WTC11 (cell line): ENCODE measurements at regions not wholly inside any gene's neighbourhood (a gene's known extent, or its start where the extent isn't known, plus 50 kb on each side); places are given as distances from the start of the nearest gene placed in this dataset.

Experiments
- ATAC-seq: fragments of 200-7000 bp; cut with Tn5 transposase; 2 replicates; pipeline ENCODE4 v1.10.0; 2021; ENCODE audit warnings: mild to moderate bottlenecking, moderate library complexity
- CTCF ChIA-PET: fragments of 300-600 bp; sonication (Branson Sonifier 250); formaldehyde crosslinking; loops from one replicate; lab custom pipeline; 2021; ENCODE audit warnings: antibody characterized with exemption; lab: Charles Lee
- POLR2A ChIA-PET: fragments of 350-600 bp; sonication (Branson Sonifier 250); formaldehyde crosslinking; loops from one replicate; lab custom pipeline; 2021; ENCODE audit warnings: antibody characterized with exemption; lab: Charles Lee
- DNase-seq: peaks from one replicate; pipeline ENCODE4 v3.0.0; 2021; ENCODE audit warnings: low spot score
- H3K27ac Mint-ChIP-seq: 2 replicates; pipeline ENCODE4 v1.8.0; 2021; ENCODE audit warnings: mixed read lengths
- H3K27me3 Mint-ChIP-seq: 2 replicates; pipeline ENCODE4 v1.8.0; 2021; ENCODE audit warnings: low read depth, mild to moderate bottlenecking, moderate library complexity, mixed read lengths
- H3K36me3 Mint-ChIP-seq: 2 replicates; pipeline ENCODE4 v1.8.0; 2021; ENCODE audit warnings: mixed read lengths
- H3K4me1 Mint-ChIP-seq: 2 replicates; pipeline ENCODE4 v1.8.0; 2022; ENCODE audit warnings: mixed read lengths
- H3K4me3 Mint-ChIP-seq: 2 replicates; pipeline ENCODE4 v1.8.0; 2021; ENCODE audit warnings: mild to moderate bottlenecking, moderate library complexity, mixed read lengths
- H3K9me3 Mint-ChIP-seq: 2 replicates; pipeline ENCODE4 v1.8.0; 2021; ENCODE audit warnings: mixed read lengths
- AFF4 ChIP-seq: sonication (generic); formaldehyde crosslinking; IDR thresholded peaks from 2 replicates; pipeline ENCODE4 v1.8.1; 2023; ENCODE audit warnings: mild to moderate bottlenecking, missing genetic modification reagents, borderline replicate concordance
- ELF4 ChIP-seq: sonication (generic); formaldehyde crosslinking; IDR thresholded peaks from 2 replicates; pipeline ENCODE4 v1.8.1; 2022; ENCODE audit warnings: low read depth, mild to moderate bottlenecking, moderate library complexity, missing genetic modification reagents
- FOXK1 ChIP-seq: sonication (generic); formaldehyde crosslinking; IDR thresholded peaks from 2 replicates; pipeline ENCODE4 v1.8.0; 2022; ENCODE audit warnings: mild to moderate bottlenecking, moderate library complexity, missing genetic modification reagents
- FOXP4 ChIP-seq: sonication (generic); formaldehyde crosslinking; IDR thresholded peaks from 2 replicates; pipeline ENCODE4 v1.8.0; 2022; ENCODE audit warnings: mild to moderate bottlenecking, missing genetic modification reagents
- GABPB1 ChIP-seq: sonication (generic); formaldehyde crosslinking; IDR thresholded peaks from 2 replicates; pipeline ENCODE4 v1.8.1; 2023; ENCODE audit warnings: mild to moderate bottlenecking, missing genetic modification reagents
- NFATC4 ChIP-seq: fragments of 250-450 bp; sonication (Bioruptor Pico); IDR thresholded peaks from 2 replicates; pipeline ENCODE4 v1.9.0; 2021; ENCODE audit warnings: mild to moderate bottlenecking
- NFYB ChIP-seq: sonication (generic); formaldehyde crosslinking; conservative IDR thresholded peaks from 2 replicates; pipeline ENCODE4 v1.8.0; 2022; ENCODE audit warnings: low read depth, missing genetic modification reagents
- NR1H2 ChIP-seq: sonication (generic); formaldehyde crosslinking; IDR thresholded peaks from 2 replicates; pipeline ENCODE4 v1.9.0; 2021; ENCODE audit warnings: mild to moderate bottlenecking, moderate library complexity, missing genetic modification reagents
- ZNF138 ChIP-seq: sonication (generic); formaldehyde crosslinking; conservative IDR thresholded peaks from 2 replicates; pipeline ENCODE4 v1.8.1; 2022; ENCODE audit warnings: mild to moderate bottlenecking, moderate library complexity, missing genetic modification reagents
- ZNF232 ChIP-seq: sonication (generic); formaldehyde crosslinking; IDR thresholded peaks from 2 replicates; pipeline ENCODE4 v1.8.0; 2022; ENCODE audit warnings: mild to moderate bottlenecking, missing genetic modification reagents
- TF ChIP-seq, protein P1 (sequence below): sonication (generic); formaldehyde crosslinking; conservative IDR thresholded peaks from 2 replicates; pipeline ENCODE4 v1.8.1; 2022; ENCODE audit warnings: mild to moderate bottlenecking, missing genetic modification reagents
- TF ChIP-seq, protein P2 (sequence below): fragments of 250-450 bp; sonication (Bioruptor Pico); IDR thresholded peaks from 2 replicates; pipeline ENCODE4 v1.9.0; 2021; ENCODE audit warnings: mild to moderate bottlenecking, borderline replicate concordance
- TF ChIP-seq, protein P3 (sequence below): sonication (generic); formaldehyde crosslinking; IDR thresholded peaks from 2 replicates; pipeline ENCODE4 v1.8.1; 2022; ENCODE audit warnings: mild to moderate bottlenecking, moderate library complexity, missing genetic modification reagents

DNA sequence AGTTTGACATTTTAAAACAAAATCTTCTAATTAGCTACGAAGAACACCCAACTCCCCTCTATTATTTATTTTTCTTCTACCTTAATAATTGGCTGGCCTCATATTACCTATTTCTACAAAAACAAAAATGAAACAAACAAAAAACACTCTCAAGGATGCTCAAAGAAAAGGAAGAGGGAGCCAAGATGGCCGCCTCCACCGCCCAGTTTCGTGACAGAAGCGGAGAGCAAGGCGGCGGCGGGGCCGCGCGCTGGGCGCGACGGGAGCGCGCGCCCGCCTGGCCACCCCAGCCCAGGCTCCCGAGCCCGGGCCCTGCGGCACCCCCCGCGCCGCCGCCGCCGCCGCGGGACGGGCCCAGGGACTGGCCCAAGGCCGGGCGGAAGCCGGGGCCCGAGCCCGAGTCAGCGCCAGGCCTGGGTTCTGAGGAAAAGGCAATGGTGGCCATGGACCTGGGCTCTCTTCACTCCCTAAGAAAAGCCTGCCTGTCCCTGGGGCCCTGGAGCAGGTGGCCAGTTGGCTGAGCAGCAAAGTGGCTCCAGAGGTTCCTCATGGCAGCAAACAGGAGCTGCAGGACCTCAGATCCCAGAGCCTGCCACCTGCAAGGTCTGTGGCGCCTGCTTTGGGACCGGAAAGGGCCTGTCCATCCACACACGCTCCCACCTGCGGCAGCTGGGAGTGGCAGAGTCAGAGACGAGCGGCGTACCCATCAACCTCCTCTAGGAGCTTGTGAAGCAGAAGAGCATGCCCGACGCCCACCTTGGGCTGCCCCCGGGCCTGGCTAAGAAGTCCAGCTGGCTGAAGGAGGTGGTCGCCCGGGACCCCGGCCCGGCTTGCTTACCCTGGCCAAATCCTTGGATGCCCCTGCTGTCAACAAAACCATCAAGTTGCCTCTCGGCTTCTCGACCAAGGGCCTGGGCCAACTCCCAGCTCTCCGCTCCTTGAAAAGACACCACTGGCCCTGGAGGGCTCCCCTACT lies 543.2 kb upstream of the CCDC179 start:
- ChIA-PET CTCF (interaction anchor here (0.9 kb wide), 1 partner anchor 290 kb away, joined by 3 read pairs; no protein-coding TSS in a partner anchor), POLR2A (no interaction called here)
- Mint-ChIP-seq H3K9me3 (peaks cover 31% of the 10 kb centered on the region), H3K27me3 (no peaks in the 10 kb centered on the region), H3K27ac (no peak overlapping the region), H3K4me3 (no peak overlapping the region), H3K4me1 (no peaks in the 10 kb centered on the region), H3K36me3 (peaks cover 27% of the 10 kb centered on the region)
- DNase-seq (no peak), ATAC-seq (no peak)
- TF ChIP-seq AFF4 (CRISPR knock-in tag) (no peak), ELF4 (CRISPR knock-in tag) (no peak), FOXK1 (CRISPR knock-in tag) (no peak)
- TF ChIP-seq, protein P1, sequence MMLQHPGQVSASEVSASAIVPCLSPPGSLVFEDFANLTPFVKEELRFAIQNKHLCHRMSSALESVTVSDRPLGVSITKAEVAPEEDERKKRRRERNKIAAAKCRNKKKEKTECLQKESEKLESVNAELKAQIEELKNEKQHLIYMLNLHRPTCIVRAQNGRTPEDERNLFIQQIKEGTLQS (CRISPR knock-in tag), result no peak

DNA sequence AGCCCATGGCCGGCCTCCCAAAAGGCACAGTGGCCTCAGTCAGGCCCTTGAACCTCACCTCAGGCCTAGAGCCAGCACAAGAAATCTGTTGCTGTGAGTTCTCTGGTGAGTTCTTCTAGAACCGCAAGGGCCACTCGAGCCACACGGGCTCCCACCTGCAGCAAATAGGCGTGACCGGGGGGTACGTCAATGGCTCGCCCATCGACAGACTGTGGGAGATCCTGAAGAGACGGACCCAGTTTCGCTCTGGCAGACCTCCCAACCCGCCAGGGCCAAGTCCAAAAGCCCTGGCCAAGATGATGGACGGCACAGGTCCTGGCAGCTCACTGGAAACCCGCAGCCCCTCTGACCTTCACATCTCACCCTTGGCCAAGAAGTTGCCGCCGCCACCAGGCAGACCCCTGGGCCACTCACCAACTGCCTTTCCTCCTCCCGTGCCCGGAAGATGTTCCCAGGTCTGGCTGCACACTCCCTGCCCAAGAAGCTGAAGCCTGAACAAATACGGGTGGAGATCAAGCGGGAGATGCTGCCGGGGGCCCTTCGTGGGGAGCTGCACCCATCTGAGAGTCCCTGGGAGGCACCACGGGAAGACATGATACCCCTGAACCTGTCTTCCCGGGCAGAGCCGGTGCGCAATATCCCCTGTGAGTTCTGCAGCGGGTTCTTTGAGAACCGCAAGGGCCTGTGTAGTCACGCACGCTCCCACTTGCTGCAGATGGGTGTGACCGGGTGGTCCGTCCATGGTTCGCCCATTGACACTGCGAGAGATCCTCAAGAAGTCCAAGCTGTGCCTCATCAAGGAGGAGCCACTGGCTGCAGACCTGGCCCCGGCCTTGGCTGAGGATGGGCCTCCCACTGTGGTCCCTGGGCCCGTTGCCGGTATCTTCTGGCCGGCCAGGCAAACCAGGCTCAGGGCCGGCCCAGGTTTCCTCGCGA lies 544.2 kb upstream of the CCDC179 start:
- Mint-ChIP-seq H3K9me3 (peaks cover 40% of the 10 kb centered on the region), H3K4me1 (no peaks in the 10 kb centered on the region), H3K4me3 (no peak overlapping the region), H3K36me3 (peaks cover 35% of the 10 kb centered on the region), H3K27me3 (peaks cover under 1% of the 10 kb centered on the region; the same call in 1 of the 2 replicates), H3K27ac (no peak overlapping the region)
- DNase-seq (peak; percentile 6), ATAC-seq (no peak)
- TF ChIP-seq NFYB (CRISPR knock-in tag) (no peak), NR1H2 (no peak), GABPB1 (CRISPR knock-in tag) (no peak)
- TF ChIP-seq, protein P2, sequence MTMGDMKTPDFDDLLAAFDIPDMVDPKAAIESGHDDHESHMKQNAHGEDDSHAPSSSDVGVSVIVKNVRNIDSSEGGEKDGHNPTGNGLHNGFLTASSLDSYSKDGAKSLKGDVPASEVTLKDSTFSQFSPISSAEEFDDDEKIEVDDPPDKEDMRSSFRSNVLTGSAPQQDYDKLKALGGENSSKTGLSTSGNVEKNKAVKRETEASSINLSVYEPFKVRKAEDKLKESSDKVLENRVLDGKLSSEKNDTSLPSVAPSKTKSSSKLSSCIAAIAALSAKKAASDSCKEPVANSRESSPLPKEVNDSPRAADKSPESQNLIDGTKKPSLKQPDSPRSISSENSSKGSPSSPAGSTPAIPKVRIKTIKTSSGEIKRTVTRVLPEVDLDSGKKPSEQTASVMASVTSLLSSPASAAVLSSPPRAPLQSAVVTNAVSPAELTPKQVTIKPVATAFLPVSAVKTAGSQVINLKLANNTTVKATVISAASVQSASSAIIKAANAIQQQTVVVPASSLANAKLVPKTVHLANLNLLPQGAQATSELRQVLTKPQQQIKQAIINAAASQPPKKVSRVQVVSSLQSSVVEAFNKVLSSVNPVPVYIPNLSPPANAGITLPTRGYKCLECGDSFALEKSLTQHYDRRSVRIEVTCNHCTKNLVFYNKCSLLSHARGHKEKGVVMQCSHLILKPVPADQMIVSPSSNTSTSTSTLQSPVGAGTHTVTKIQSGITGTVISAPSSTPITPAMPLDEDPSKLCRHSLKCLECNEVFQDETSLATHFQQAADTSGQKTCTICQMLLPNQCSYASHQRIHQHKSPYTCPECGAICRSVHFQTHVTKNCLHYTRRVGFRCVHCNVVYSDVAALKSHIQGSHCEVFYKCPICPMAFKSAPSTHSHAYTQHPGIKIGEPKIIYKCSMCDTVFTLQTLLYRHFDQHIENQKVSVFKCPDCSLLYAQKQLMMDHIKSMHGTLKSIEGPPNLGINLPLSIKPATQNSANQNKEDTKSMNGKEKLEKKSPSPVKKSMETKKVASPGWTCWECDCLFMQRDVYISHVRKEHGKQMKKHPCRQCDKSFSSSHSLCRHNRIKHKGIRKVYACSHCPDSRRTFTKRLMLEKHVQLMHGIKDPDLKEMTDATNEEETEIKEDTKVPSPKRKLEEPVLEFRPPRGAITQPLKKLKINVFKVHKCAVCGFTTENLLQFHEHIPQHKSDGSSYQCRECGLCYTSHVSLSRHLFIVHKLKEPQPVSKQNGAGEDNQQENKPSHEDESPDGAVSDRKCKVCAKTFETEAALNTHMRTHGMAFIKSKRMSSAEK (CRISPR knock-in tag), result no peak
- ChIA-PET CTCF (interaction anchor here (0.9 kb wide), 1 partner anchor 291 kb away, joined by 3 read pairs; no protein-coding TSS in a partner anchor), POLR2A (no interaction called here)

DNA sequence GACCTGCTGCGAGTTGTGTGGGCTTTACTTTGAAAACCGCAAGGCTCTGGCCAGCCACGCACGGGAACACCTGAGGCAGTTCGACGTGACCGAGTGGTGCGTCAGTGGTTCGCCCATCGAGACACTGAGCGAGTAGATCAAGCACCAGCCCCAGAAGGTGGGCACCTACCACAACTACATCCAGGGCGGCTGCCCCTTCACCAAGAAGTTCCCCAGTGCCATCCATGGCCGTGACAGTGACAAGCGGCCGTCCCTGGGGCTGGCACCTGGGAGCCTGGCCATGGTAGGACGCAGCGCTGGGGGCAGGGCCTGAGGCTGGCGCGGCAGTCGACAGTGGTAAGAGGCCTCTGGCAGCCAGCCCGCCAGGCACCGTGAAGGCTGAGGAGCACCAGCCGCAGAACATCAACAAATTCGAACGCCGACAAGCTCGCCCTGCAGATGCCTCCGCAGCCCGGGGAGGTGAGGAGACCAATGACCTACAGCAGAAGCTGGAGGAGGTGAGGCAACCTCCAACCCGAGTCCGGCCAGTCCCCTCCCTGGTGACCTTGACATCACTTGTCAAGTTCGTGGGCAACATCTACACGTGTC lies 545.2 kb upstream of the CCDC179 start:
- Mint-ChIP-seq H3K4me1 (no peaks in the 10 kb centered on the region), H3K27me3 (peaks cover 3% of the 10 kb centered on the region; the same call in 1 of the 2 replicates), H3K9me3 (peaks cover 43% of the 10 kb centered on the region), H3K36me3 (peaks cover 43% of the 10 kb centered on the region), H3K4me3 (no peak overlapping the region), H3K27ac (no peak overlapping the region)
- ChIA-PET POLR2A (no interaction called here), CTCF (no interaction called here)
- DNase-seq (no peak), ATAC-seq (no peak)
- no peak for TF ChIP-seq NFYB (CRISPR knock-in tag)
- no peak for TF ChIP-seq NFATC4 (CRISPR knock-in tag)
- no peak for TF ChIP-seq ZNF232 (CRISPR knock-in tag)
- TF ChIP-seq, protein P3, sequence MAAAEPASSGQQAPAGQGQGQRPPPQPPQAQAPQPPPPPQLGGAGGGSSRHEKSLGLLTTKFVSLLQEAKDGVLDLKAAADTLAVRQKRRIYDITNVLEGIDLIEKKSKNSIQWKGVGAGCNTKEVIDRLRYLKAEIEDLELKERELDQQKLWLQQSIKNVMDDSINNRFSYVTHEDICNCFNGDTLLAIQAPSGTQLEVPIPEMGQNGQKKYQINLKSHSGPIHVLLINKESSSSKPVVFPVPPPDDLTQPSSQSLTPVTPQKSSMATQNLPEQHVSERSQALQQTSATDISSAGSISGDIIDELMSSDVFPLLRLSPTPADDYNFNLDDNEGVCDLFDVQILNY (CRISPR knock-in tag), result no peak
- no peak for TF ChIP-seq FOXP4 (CRISPR knock-in tag)
- no peak for TF ChIP-seq ZNF138 (CRISPR knock-in tag)
